Heart left ventricle (tissue), 13 donors: ENCODE measurements at regions not wholly inside any gene's neighbourhood (a gene's known extent, or its start where the extent isn't known, plus 50 kb on each side); places are given as distances from the start of the nearest gene placed in this dataset.

Experiments
- CTCF ChIP-seq, 12 donors: fragments of 200-600 bp; sonication (generic) in 4 of 12; IDR thresholded peaks; one replicate each; pipeline versions ENCODE4 v1.5.0 to v1.8.0; 2018 to 2022; ENCODE audit warnings: antibody characterized with exemption in 12 of 12, mild to moderate bottlenecking in 5 of 12
- POLR2A ChIP-seq, 2 donors: fragments of 450-650 bp; IDR thresholded peaks; one replicate each; pipeline ENCODE4 v1.6.1; 2017; ENCODE audit warnings: antibody characterized with exemption in 2 of 2, mild to moderate bottlenecking in 2 of 2, moderate library complexity in 2 of 2
- donor health status: ischemic (EF 13 %, LVEDD 7.1; RV severe dilation, severe dysfunction).
- donor health status: DM: no; HTN: yes; CAD: no.
- donor health status: DM: no; HTN: no; CAD: no.
- donor health status: ischemic (EF 25% LVEDD 6.9; RV normal size, moderate dysfunction).
- donor health status: ischemic (EF 25% LVEDD 5.7; RV mildly dilated, moderate dysfunction).
- donor health status: ischemic (EF 35%, LVEDD 5.7; RV mildly dilated, moderate dysfunction).
- donor health status: nonischemic (EF 11% LVEDD 7.7; RV severe dilation, severe dysfunction).
- donor health status: DM: yes; HTN: yes; CAD: no.
- donor health status: PGD.
- donor health status: ischemic (EF 29% LVEDD 5.4; RV normal size, mild dysfunction).
- donor health status: nonischemic (EF 23%, LVEDD 6.1; RV moderate dilation, normal function).

- TF ChIP-seq CTCF (IDR thresholded peaks at IDR 0.05), result no peak
- no peak for TF ChIP-seq POLR2A (IDR thresholded peaks at IDR 0.05)
Observed at GRCh38 chr2:103002954-103003353, 241.1 kb downstream of the TMEM182 start.
